K562 (cell line): ENCODE measurements at regions not wholly inside any gene's neighbourhood (a gene's known extent, or its start where the extent isn't known, plus 50 kb on each side); places are given as distances from the start of the nearest gene placed in this dataset.

Source experiments
- ATAC-seq: fragments of 200-7000 bp; cut with Tn5 transposase; 3 replicates; pipeline ENCODE4 v1.9.1; 2020; ENCODE audit warnings: moderate library complexity
- BruUV-seq: library from RNA; stranded (reverse); fragments of 400-500 nt; replicated peaks from 2 replicates; lab custom pipeline; 2021; lab: Mats Ljungman, UMichigan
- CTCF ChIA-PET: fragments of 300-600 bp; formaldehyde crosslinking; extraction: SDS; loops from one replicate; lab custom pipeline; 2021; ENCODE audit warnings: low intra/inter-chr PET ratio; lab: Yijun Ruan, JAX
- POLR2A ChIA-PET: fragments of 300-600, 350-650 bp; sonication (Branson Sonifier 250); formaldehyde crosslinking; extraction: SDS; loops from one replicate; lab custom pipeline; 2021; ENCODE audit warnings: antibody characterized with exemption, inconsistent platforms; lab: Yijun Ruan, JAX
- DNase-seq, 4 experiments: peaks; one replicate each; pipeline versions ENCODE4 v3.0.0 to v3.0.0-alpha.2; 2011 to 2018; ENCODE audit warnings: low spot score in 3 of 4, mixed read lengths in 3 of 4; ENCODE audit errors: extremely low read depth in 1 of 4
- FAIRE-seq: peaks from 2 replicates; lab custom pipeline; 2011; peaks lifted over from hg19 to GRCh38; lab: Jason Lieb, UNC
- H2AFZ ChIP-seq: 2 replicates; pipeline ENCODE4 v1.6.0; 2011; ENCODE audit warnings: low read depth, low read length, control low read depth, inconsistent platforms
- H3K27ac ChIP-seq: fragments of 200-600 bp; 3 replicates; pipeline ENCODE4 v1.8.0; 2011; ENCODE audit warnings: low read depth, mild to moderate bottlenecking, control low read depth, inconsistent platforms, low read length, moderate library complexity, mixed read lengths; ENCODE audit errors: extremely low read depth
- H3K27me3 ChIP-seq, 2 experiments: fragments of 300-600 bp in 1 of 2; 2 replicates in 1 of 2; 3 replicates in 1 of 2; pipeline versions ENCODE4 v1.6.0 to v1.8.0; 2011; ENCODE audit warnings: inconsistent platforms in 2 of 2, low read length in 2 of 2, mild to moderate bottlenecking in 1 of 2, mixed read lengths in 1 of 2, moderate library complexity in 1 of 2; ENCODE audit not compliant: control insufficient read depth in 2 of 2, insufficient read depth in 2 of 2
- H3K36me3 ChIP-seq: fragments of 300-600 bp; 3 replicates; pipeline ENCODE4 v1.8.0; 2011; ENCODE audit warnings: mild to moderate bottlenecking, low read length, inconsistent platforms; ENCODE audit not compliant: control insufficient read depth, insufficient read depth
- H3K4me1 ChIP-seq, 2 experiments: fragments of 200-600 bp in 1 of 2; replicated peaks in 1 of 2; 2 replicates in 1 of 2; 3 replicates in 1 of 2; pipeline versions ENCODE4 v1.5.1 to v1.8.0; 2011; ENCODE audit warnings: inconsistent platforms in 2 of 2, low read length in 2 of 2, mild to moderate bottlenecking in 1 of 2, mixed read lengths in 1 of 2, moderate library complexity in 1 of 2; ENCODE audit not compliant: control insufficient read depth in 2 of 2, insufficient read depth in 2 of 2
- H3K4me2 ChIP-seq: 2 replicates; pipeline ENCODE4 v1.6.1; 2011; ENCODE audit warnings: low read length, control low read depth, inconsistent platforms, mixed read lengths; ENCODE audit not compliant: insufficient read depth
- H3K4me3 ChIP-seq: fragments of 200-600 bp; sonication (generic), shearing (Covaris generic); 2 replicates; pipeline ENCODE4 v1.5.1; 2016; ENCODE audit warnings: control low read depth, inconsistent platforms
- H3K79me2 ChIP-seq: fragments of 200-600 bp; 3 replicates; pipeline ENCODE4 v1.8.0; 2011; ENCODE audit warnings: low read length, inconsistent platforms; ENCODE audit not compliant: control insufficient read depth, insufficient read depth
- H3K9ac ChIP-seq, 2 experiments: 2 replicates each; pipeline versions ENCODE4 v1.6.0 to v1.6.1; 2011; ENCODE audit warnings: low read depth in 2 of 2, low read length in 2 of 2, control low read depth in 1 of 2, inconsistent platforms in 1 of 2, mild to moderate bottlenecking in 1 of 2, mixed read lengths in 1 of 2; ENCODE audit not compliant: insufficient read depth in 1 of 2
- H3K9me1 ChIP-seq: one replicate; pipeline ENCODE4 v1.6.0; 2011; ENCODE audit warnings: inconsistent platforms, mild to moderate bottlenecking, low read length, moderate library complexity; ENCODE audit not compliant: control insufficient read depth, insufficient read depth
- H3K9me3 ChIP-seq: replicated peaks from 2 replicates; pipeline ENCODE4 v1.5.1; 2011; ENCODE audit warnings: low read depth, low read length, inconsistent platforms; ENCODE audit not compliant: control insufficient read depth, insufficient read depth
- H4K20me1 ChIP-seq: replicated peaks from 2 replicates; pipeline ENCODE4 v1.6.1; 2011; ENCODE audit warnings: low read length, inconsistent platforms, mixed read lengths; ENCODE audit not compliant: control insufficient read depth, insufficient read depth
- CHD4 ChIP-seq: fragments of 200-600 bp; sonication (generic); IDR thresholded peaks from 3 replicates; pipeline ENCODE4 v1.6.1; 2012; ENCODE audit warnings: low read depth, mild to moderate bottlenecking, mixed read lengths, low read length, inconsistent platforms; ENCODE audit not compliant: insufficient read depth, insufficient replicate concordance, poor library complexity, severe bottlenecking
- HSF4 ChIP-seq: fragments of 250-450 bp; sonication (Bioruptor Pico); IDR thresholded peaks from 2 replicates; pipeline ENCODE4 v2.1.2; 2022; ENCODE audit warnings: mild to moderate bottlenecking, moderate library complexity, borderline replicate concordance
- POLR2AphosphoS2 ChIP-seq: IDR thresholded peaks from 2 replicates; pipeline ENCODE4 v1.6.1; 2012; ENCODE audit warnings: low read length, improper control_type of control experiment
- POLR2G ChIP-seq: fragments of 200-400 bp; formaldehyde crosslinking; IDR thresholded peaks from 2 replicates; pipeline ENCODE4 v1.6.1; 2017; ENCODE audit warnings: low read depth, mild to moderate bottlenecking, antibody characterized with exemption, low read length, moderate library complexity
- RAD21 ChIP-seq, 2 experiments: fragments of 250-450 bp in 1 of 2; fragments of 450-650 bp in 1 of 2; sonication (Bioruptor Pico) in 1 of 2; formaldehyde crosslinking in 1 of 2; IDR thresholded peaks in 1 of 2; conservative IDR thresholded peaks in 1 of 2; 2 replicates each; pipeline versions ENCODE4 v1.4.0 to v1.8.0; 2020 to 2022; ENCODE audit warnings: mild to moderate bottlenecking in 2 of 2, moderate library complexity in 1 of 2
- RBM17 ChIP-seq: fragments of 200-400 bp; formaldehyde crosslinking; IDR thresholded peaks from 2 replicates; pipeline ENCODE4 v1.6.1; 2017; ENCODE audit warnings: low read depth, mild to moderate bottlenecking, low read length, borderline replicate concordance
- RBM34 ChIP-seq: fragments of 200-400 bp; formaldehyde crosslinking; IDR thresholded peaks from 2 replicates; pipeline ENCODE4 v1.6.1; 2018; ENCODE audit warnings: low read length, borderline replicate concordance; ENCODE audit not compliant: insufficient read depth
- SMAD1 ChIP-seq: fragments of 150-350 bp; IDR thresholded peaks from 2 replicates; pipeline ENCODE4 v1.6.1; 2014; ENCODE audit warnings: low read length, low read depth; ENCODE audit not compliant: partially characterized antibody
- SRSF3 ChIP-seq: fragments of 200-400 bp; formaldehyde crosslinking; IDR thresholded peaks from 2 replicates; pipeline ENCODE4 v1.6.1; 2016; ENCODE audit warnings: mild to moderate bottlenecking, low read length, moderate library complexity; ENCODE audit not compliant: insufficient read depth
- TEAD4 ChIP-seq, 2 experiments: sonication (generic) in 1 of 2; formaldehyde crosslinking in 1 of 2; IDR thresholded peaks; 2 replicates each; pipeline versions ENCODE4 v1.6.1 to v1.8.0; 2012 to 2022; ENCODE audit warnings: borderline replicate concordance in 1 of 2, inconsistent platforms in 1 of 2, low read length in 1 of 2, mild to moderate bottlenecking in 1 of 2, missing genetic modification reagents in 1 of 2
- ZNF253 ChIP-seq: fragments of 250-450 bp; sonication (Bioruptor Pico); conservative IDR thresholded peaks from 2 replicates; pipeline ENCODE4 v1.6.1; 2021; ENCODE audit warnings: mild to moderate bottlenecking
- ZNF830 ChIP-seq: fragments of 250-450 bp; sonication (Bioruptor Pico); IDR thresholded peaks from 2 replicates; pipeline ENCODE4 v1.5.0; 2021; ENCODE audit warnings: mild to moderate bottlenecking
- WGBS: fragments of 100-300 bp; shearing (Covaris generic); methylation state at CpG from one replicate; pipeline ENCODE4 v1.1.6; 2016; ENCODE audit warnings: low coverage, mixed read lengths; ENCODE audit not compliant: insufficient coverage; ENCODE audit errors: missing lambda C conversion rate; 5-methylcytosine and 5-hydroxymethylcytosine counted together
- in situ Hi-C: fragments of 300-500 bp; cut with MboI; formaldehyde crosslinking; loops from 4 replicates; pipeline ENCODE4 v1.15.0; 2018; ENCODE audit warnings: inconsistent platforms, mixed read lengths
- intact Hi-C: fragments of 100-400 bp; cut with micrococcal nuclease; formaldehyde crosslinking; loops from 2 replicates; pipeline ENCODE4 v1.14.2; 2022
- TF ChIP-seq, protein P1 (sequence below): fragments of 450-650 bp; formaldehyde crosslinking; IDR thresholded peaks from 2 replicates; pipeline ENCODE4 v1.4.0; 2020; ENCODE audit warnings: mild to moderate bottlenecking, moderate library complexity

DNA sequence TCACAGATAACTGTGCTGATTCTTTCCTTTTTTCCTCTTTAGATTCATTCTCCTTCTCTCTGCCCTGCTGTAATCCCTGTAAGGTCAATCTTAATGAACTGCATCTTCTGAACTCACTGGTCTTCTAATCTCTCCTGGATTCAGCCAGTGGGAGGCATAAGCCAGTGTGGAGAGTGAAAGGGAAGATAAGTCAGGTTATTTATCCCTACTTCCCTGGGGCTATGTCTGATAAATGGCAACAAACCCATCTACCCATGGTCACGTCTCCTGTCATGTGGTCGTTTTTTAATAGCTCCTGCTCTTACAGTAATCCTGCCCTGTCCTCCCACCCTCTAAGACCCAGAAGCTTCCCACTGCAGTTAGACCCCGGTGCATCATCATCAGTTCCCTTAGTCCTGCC, 199.6 kb upstream of the NAALADL2 start:
- no peaks in the 10 kb centered on the region for H3K4me1 ChIP-seq
- no peaks in the 10 kb centered on the region for H3K79me2 ChIP-seq
- H3K4me2 ChIP-seq, result no peak overlapping the region
- H3K4me3 ChIP-seq, result no peak overlapping the region
- in situ Hi-C loops, result no loop called here
- no TSS peak for BruUV-seq
- ATAC-seq (no peak), FAIRE-seq (no peak), DNase-seq (no peak)
- no peaks in the 10 kb centered on the region for H4K20me1 ChIP-seq
- TF ChIP-seq RBM17 (no peak), ZNF830 (no peak), RBM34 (no peak), POLR2G (no peak), SMAD1 (no peak), SRSF3 (no peak), ZNF253 (CRISPR knock-in tag) (no peak), HSF4 (CRISPR knock-in tag) (no peak), TEAD4 (IDR thresholded peaks at IDR 0.05; ENCODE audit: low read length) (no peak), TEAD4 (CRISPR knock-in tag; IDR thresholded peaks at IDR 0.05; ENCODE audit: borderline replicate concordance) (no peak), CHD4 (no peak), RAD21 (CRISPR knock-in tag; conservative IDR thresholded peaks at IDR 0.05 in 1 of 2, IDR thresholded peaks at IDR 0.05 in 1 of 2) (no peak), POLR2AphosphoS2 (no peak)
- TF ChIP-seq, protein P1, sequence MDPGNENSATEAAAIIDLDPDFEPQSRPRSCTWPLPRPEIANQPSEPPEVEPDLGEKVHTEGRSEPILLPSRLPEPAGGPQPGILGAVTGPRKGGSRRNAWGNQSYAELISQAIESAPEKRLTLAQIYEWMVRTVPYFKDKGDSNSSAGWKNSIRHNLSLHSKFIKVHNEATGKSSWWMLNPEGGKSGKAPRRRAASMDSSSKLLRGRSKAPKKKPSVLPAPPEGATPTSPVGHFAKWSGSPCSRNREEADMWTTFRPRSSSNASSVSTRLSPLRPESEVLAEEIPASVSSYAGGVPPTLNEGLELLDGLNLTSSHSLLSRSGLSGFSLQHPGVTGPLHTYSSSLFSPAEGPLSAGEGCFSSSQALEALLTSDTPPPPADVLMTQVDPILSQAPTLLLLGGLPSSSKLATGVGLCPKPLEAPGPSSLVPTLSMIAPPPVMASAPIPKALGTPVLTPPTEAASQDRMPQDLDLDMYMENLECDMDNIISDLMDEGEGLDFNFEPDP (CRISPR knock-in tag), result no peak
- H3K36me3 ChIP-seq, result no peaks in the 10 kb centered on the region
- intact Hi-C loops, result no loop called here
- no peaks in the 10 kb centered on the region for H3K27me3 ChIP-seq
- POLR2A ChIA-PET, result no interaction called here
- no peaks in the 10 kb centered on the region for H3K9me1 ChIP-seq
- H3K27ac ChIP-seq, result no peak overlapping the region
- 4% methylated on average over 3 of the region's 3 CpGs for WGBS
- no peak overlapping the region for H2AFZ ChIP-seq
- no peaks in the 10 kb centered on the region for H3K9me3 ChIP-seq
- no peak overlapping the region for H3K9ac ChIP-seq
- CTCF ChIA-PET, result no interaction called here
